VCaP (cell line): ENCODE measurements at regions not wholly inside any gene's neighbourhood (a gene's known extent, or its start where the extent isn't known, plus 50 kb on each side); places are given as distances from the start of the nearest gene placed in this dataset.

Experiments
- H3K27ac ChIP-seq: fragments of 450-650 bp; 2 replicates; pipeline ENCODE4 v1.5.1; 2017
- CTCF ChIP-seq: fragments of 450-650 bp; conservative IDR thresholded peaks from 2 replicates; pipeline ENCODE4 v1.5.1; 2017; ENCODE audit warnings: mild to moderate bottlenecking, moderate library complexity

- TF ChIP-seq CTCF = no peak
Observed at GRCh38 chr4:151603377-151603776, 157.4 kb downstream of the GATB start.

GRCh38 chr4:151604238-151604637 is 156.6 kb downstream of the GATB start:
- TF ChIP-seq CTCF = peak; percentile 75
- peak overlapping the region; percentile 5; the same call in 1 of the 2 replicates for H3K27ac ChIP-seq

More at GRCh38 chr4:151603377-151603776, 157.4 kb downstream of the GATB start:
- no peak overlapping the region; the same call in 1 of the 2 replicates for H3K27ac ChIP-seq

- TF ChIP-seq CTCF = no peak
Observed at GRCh38 chr4:151605215-151605614, 155.6 kb downstream of the GATB start.

GRCh38 chr4:151606061-151606460 is 154.7 kb downstream of the GATB start:
- TF ChIP-seq CTCF = no peak
- H3K27ac ChIP-seq = 0 out of 2 replicates have a peak overlapping the region, but pooled peaks have one; percentile 15

More at GRCh38 chr4:151605215-151605614, 155.6 kb downstream of the GATB start:
- 0 out of 2 replicates have a peak overlapping the region, but pooled peaks have one; percentile 15 for H3K27ac ChIP-seq

- H3K27ac ChIP-seq = no peak overlapping the region
- TF ChIP-seq CTCF = no peak
Observed at GRCh38 chr4:151610229-151610628, 150.6 kb downstream of the GATB start.

GRCh38 chr4:151611960-151612359 is 148.8 kb downstream of the GATB start:
- H3K27ac ChIP-seq = no peak overlapping the region
- TF ChIP-seq CTCF = no peak

- TF ChIP-seq CTCF = no peak
- no peak overlapping the region for H3K27ac ChIP-seq
Observed at GRCh38 chr4:151613290-151613689, 147.5 kb downstream of the GATB start.
